ENCODE measurements at regions not wholly inside any gene's neighbourhood (a gene's known extent, or its start where the extent isn't known, plus 50 kb on each side); places are given as distances from the start of the nearest gene placed in this dataset.

GRCh38 chr2:226126104-226126503 lies 673.5 kb downstream of the IRS1 start:
- no peak overlapping the region for H3K4me3 Mint-ChIP-seq
- H3K9me3 Mint-ChIP-seq = no peaks in the 10 kb centered on the region
- no peaks in the 10 kb centered on the region for H3K27me3 Mint-ChIP-seq (ENCODE audit: low read depth)
- peaks cover 36% of the 10 kb centered on the region for H3K4me1 Mint-ChIP-seq
- no peaks in the 10 kb centered on the region for H3K36me3 Mint-ChIP-seq
- TF ChIP-seq, protein P1, sequence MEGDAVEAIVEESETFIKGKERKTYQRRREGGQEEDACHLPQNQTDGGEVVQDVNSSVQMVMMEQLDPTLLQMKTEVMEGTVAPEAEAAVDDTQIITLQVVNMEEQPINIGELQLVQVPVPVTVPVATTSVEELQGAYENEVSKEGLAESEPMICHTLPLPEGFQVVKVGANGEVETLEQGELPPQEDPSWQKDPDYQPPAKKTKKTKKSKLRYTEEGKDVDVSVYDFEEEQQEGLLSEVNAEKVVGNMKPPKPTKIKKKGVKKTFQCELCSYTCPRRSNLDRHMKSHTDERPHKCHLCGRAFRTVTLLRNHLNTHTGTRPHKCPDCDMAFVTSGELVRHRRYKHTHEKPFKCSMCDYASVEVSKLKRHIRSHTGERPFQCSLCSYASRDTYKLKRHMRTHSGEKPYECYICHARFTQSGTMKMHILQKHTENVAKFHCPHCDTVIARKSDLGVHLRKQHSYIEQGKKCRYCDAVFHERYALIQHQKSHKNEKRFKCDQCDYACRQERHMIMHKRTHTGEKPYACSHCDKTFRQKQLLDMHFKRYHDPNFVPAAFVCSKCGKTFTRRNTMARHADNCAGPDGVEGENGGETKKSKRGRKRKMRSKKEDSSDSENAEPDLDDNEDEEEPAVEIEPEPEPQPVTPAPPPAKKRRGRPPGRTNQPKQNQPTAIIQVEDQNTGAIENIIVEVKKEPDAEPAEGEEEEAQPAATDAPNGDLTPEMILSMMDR (IDR thresholded peaks at IDR 0.05; ENCODE audit: unreplicated experiment) = no peak
- DNase-seq (ENCODE audit: low spot score in 2 of 2, unreplicated experiment in 2 of 2) = no peak
- H3K27ac Mint-ChIP-seq = no peak overlapping the region

DNA sequence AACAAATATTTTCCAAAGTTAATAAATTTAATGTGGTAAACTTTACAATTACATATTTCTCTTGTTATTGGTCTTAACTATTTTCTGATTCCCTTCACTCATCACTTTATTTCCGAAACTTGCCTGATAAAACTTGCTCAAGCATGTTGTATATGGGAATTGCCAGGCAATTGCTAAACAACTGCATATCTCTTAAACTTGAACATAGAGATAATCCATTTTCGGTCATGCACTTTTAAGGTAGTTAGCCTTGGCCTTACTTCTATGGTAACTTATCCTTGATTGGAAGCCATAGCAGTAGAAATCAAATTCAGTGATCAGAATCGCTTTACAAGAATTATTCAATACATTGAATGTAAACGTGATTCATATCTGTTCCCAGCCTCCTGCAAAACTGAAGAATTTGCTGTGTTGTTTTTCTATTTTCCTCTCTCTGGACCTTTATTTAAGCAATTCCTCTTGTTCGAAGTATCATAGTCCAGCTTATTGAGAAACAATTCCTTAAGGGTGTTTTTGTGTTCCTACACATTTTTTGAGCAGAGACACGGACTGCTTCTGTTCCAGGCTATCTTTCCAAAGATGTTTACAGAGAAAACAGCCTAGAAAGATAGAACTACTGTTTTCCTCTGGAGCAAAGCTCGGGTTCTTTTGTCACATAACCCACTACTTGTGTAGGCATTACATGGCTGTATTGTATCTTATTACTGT lies 674.3 kb downstream of the IRS1 start:
- Mint-ChIP-seq H3K27ac (peak overlapping the region; percentile 85), H3K9me3 (no peaks in the 10 kb centered on the region), H3K4me3 (no peak overlapping the region), H3K36me3 (no peaks in the 10 kb centered on the region), H3K4me1 (peaks cover 38% of the 10 kb centered on the region), H3K27me3 (ENCODE audit: low read depth) (no peaks in the 10 kb centered on the region)
- no peak for DNase-seq (ENCODE audit: low spot score in 2 of 2, unreplicated experiment in 2 of 2)
- TF ChIP-seq, protein P1 (IDR thresholded peaks at IDR 0.05; ENCODE audit: unreplicated experiment) = no peak

DNA sequence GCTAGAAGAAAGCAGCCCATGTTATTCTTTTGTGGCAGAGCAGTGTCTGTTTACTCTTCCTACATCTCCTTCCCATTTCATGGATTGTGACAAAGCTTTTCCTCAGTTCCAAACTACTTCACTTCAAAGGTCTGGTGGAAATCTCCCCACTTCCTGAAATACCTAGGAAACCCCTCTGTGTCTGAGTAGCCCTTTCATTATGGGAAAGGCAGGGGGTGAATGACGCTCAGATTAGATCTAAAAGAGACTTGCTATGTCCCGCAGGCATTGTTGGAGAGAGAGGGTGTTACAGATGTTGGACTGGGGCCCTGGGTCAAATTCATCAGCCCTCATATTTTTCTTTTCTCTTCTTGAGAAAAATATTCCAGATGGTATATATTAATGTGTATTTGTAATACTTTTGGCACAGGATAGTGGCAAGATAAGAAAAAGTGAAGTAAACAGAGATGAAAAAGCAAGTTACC lies 675.0 kb downstream of the IRS1 start:
- Mint-ChIP-seq H3K27me3 (ENCODE audit: low read depth) (no peaks in the 10 kb centered on the region), H3K4me3 (no peak overlapping the region), H3K27ac (peak overlapping the region; percentile 89), H3K36me3 (no peaks in the 10 kb centered on the region), H3K9me3 (no peaks in the 10 kb centered on the region), H3K4me1 (peaks cover 39% of the 10 kb centered on the region)
- no peak for DNase-seq (ENCODE audit: low spot score in 2 of 2, unreplicated experiment in 2 of 2)
- TF ChIP-seq, protein P1 (IDR thresholded peaks at IDR 0.05; ENCODE audit: unreplicated experiment) = no peak

DNA sequence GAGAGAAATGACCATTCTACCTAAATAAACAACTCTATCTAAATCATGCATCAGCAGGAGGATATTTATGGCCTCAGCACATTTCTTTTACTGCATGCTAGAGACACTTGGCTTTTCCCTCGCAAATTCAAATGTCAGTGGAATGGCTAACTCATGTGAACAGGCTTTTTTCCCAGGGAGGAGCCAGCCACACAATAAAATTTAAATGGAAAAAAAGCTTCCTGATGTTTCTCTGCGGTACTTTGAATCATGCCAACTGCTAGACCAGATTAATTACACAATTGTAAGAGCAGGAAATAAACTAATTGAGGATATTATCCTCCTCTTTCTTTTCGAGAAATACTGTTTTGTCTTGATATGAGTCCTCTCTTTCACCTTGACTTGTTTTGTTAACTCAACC lies 676.3 kb downstream of the IRS1 start:
- peaks cover 45% of the 10 kb centered on the region for H3K4me1 Mint-ChIP-seq
- TF ChIP-seq, protein P1 (IDR thresholded peaks at IDR 0.05; ENCODE audit: unreplicated experiment) = no peak

GRCh38 chr2:226122041-226122440 lies 677.6 kb downstream of the IRS1 start:
- H3K27me3 Mint-ChIP-seq (ENCODE audit: low read depth) = no peaks in the 10 kb centered on the region
- DNase-seq (ENCODE audit: low spot score in 2 of 2, unreplicated experiment in 2 of 2) = no peak
- no peaks in the 10 kb centered on the region for H3K9me3 Mint-ChIP-seq
- TF ChIP-seq, protein P1 (IDR thresholded peaks at IDR 0.05; ENCODE audit: unreplicated experiment) = no peak
- H3K4me3 Mint-ChIP-seq = no peak overlapping the region
- peak overlapping the region; percentile 68 for H3K27ac Mint-ChIP-seq
- no peaks in the 10 kb centered on the region for H3K36me3 Mint-ChIP-seq
- peaks cover 58% of the 10 kb centered on the region for H3K4me1 Mint-ChIP-seq

More for the DNA sequence above, 676.3 kb downstream of the IRS1 start:
- Mint-ChIP-seq H3K27me3 (ENCODE audit: low read depth) (no peaks in the 10 kb centered on the region), H3K4me3 (no peak overlapping the region), H3K27ac (peak overlapping the region; percentile 35), H3K36me3 (no peaks in the 10 kb centered on the region), H3K9me3 (no peaks in the 10 kb centered on the region)
- no peak for DNase-seq (ENCODE audit: low spot score in 2 of 2, unreplicated experiment in 2 of 2)
